IMR-90 (cell line): ENCODE measurements at regions not wholly inside any gene's neighbourhood (a gene's known extent, or its start where the extent isn't known, plus 50 kb on each side); places are given as distances from the start of the nearest gene placed in this dataset.

Experiments used
- ATAC-seq: fragments of 200-7000 bp; cut with Tn5 transposase; 2 replicates; pipeline ENCODE4 v1.9.1; 2020; ENCODE audit warnings: low read depth, mild to moderate bottlenecking, moderate library complexity
- BruUV-seq: library from RNA; stranded (reverse); fragments of 400-500 nt; replicated peaks from 2 replicates; lab custom pipeline; 2021; lab: Mats Ljungman, UMichigan
- CTCF ChIA-PET: fragments of 300-600 bp; formaldehyde crosslinking; extraction: SDS; loops from one replicate; lab custom pipeline; 2021; ENCODE audit warnings: antibody characterized with exemption; lab: Yijun Ruan, JAX
- POLR2A ChIA-PET: fragments of 300-600 bp; sonication (Branson Sonifier 250); formaldehyde crosslinking; loops from one replicate; lab custom pipeline; 2022; ENCODE audit warnings: antibody characterized with exemption; ENCODE audit not compliant: unreplicated experiment; lab: Charles Lee
- DNase-seq: peaks from one replicate; pipeline ENCODE4 v3.0.0; 2013
- H2AFZ ChIP-seq: replicated peaks from 2 replicates; pipeline ENCODE3; 2013; ENCODE audit warnings: low read length, mild to moderate bottlenecking; ENCODE audit not compliant: poor library complexity
- H2AK5ac ChIP-seq: 2 replicates; pipeline ENCODE4 v1.6.1; 2013; ENCODE audit warnings: low read depth, low read length, inconsistent platforms
- H2AK9ac ChIP-seq: replicated peaks from 2 replicates; pipeline ENCODE3; 2013; ENCODE audit warnings: mild to moderate bottlenecking, low read depth, low read length, moderate library complexity; ENCODE audit not compliant: poor library complexity
- H2BK120ac ChIP-seq: 2 replicates; pipeline ENCODE4 v1.6.1; 2013; ENCODE audit warnings: low read depth, low read length, inconsistent platforms
- H2BK15ac ChIP-seq: 3 replicates; pipeline ENCODE4 v1.6.1; 2013; ENCODE audit warnings: low read depth, low read length, inconsistent platforms
- H2BK20ac ChIP-seq: 2 replicates; pipeline ENCODE4 v1.6.1; 2013; ENCODE audit warnings: low read depth, mild to moderate bottlenecking, inconsistent platforms, low read length, moderate library complexity
- H2BK5ac ChIP-seq: 2 replicates; pipeline ENCODE4 v1.6.1; 2013; ENCODE audit warnings: mild to moderate bottlenecking, low read depth, low read length, inconsistent platforms; ENCODE audit not compliant: poor library complexity, severe bottlenecking
- H3K14ac ChIP-seq: replicated peaks from 2 replicates; pipeline ENCODE4 v1.6.1; 2013; ENCODE audit warnings: low read depth, low read length, inconsistent platforms
- H3K18ac ChIP-seq: 2 replicates; pipeline ENCODE4 v1.6.1; 2013; ENCODE audit warnings: low read depth, low read length, control low read depth
- H3K23ac ChIP-seq: 2 replicates; pipeline ENCODE4 v1.6.1; 2013; ENCODE audit warnings: low read depth, low read length, inconsistent platforms
- H3K27ac ChIP-seq: 2 replicates; pipeline ENCODE4 v1.5.1; 2013; ENCODE audit warnings: mild to moderate bottlenecking, control low read depth, low read length; ENCODE audit not compliant: insufficient read depth
- H3K27me3 ChIP-seq: 2 replicates; pipeline ENCODE4 v1.6.1; 2013; ENCODE audit warnings: low read length; ENCODE audit not compliant: control insufficient read depth, insufficient read depth
- H3K36me3 ChIP-seq: 2 replicates; pipeline ENCODE4 v1.6.1; 2013; ENCODE audit warnings: low read length, mixed read lengths; ENCODE audit not compliant: control insufficient read depth, insufficient read depth
- H3K4ac ChIP-seq: 2 replicates; pipeline ENCODE4 v1.6.1; 2013; ENCODE audit warnings: low read depth, low read length, inconsistent platforms
- H3K4me1 ChIP-seq: 2 replicates; pipeline ENCODE4 v1.6.1; 2013; ENCODE audit warnings: low read length, mixed read lengths; ENCODE audit not compliant: control insufficient read depth, insufficient read depth
- H3K4me2 ChIP-seq: 2 replicates; pipeline ENCODE4 v1.6.1; 2013; ENCODE audit warnings: low read depth, mild to moderate bottlenecking, control low read depth, low read length, moderate library complexity
- H3K4me3 ChIP-seq: 2 replicates; pipeline ENCODE4 v1.5.1; 2013; ENCODE audit warnings: low read depth, mild to moderate bottlenecking, control low read depth, low read length, moderate library complexity; ENCODE audit not compliant: insufficient read depth
- H3K56ac ChIP-seq: 2 replicates; pipeline ENCODE4 v1.6.1; 2013; ENCODE audit warnings: low read length, inconsistent platforms; ENCODE audit not compliant: insufficient read depth; ENCODE audit errors: extremely low read depth
- H3K79me1 ChIP-seq, 2 experiments: 2 replicates each; pipeline ENCODE4 v1.6.1; 2013; ENCODE audit warnings: low read length in 2 of 2, inconsistent platforms in 1 of 2, low read depth in 1 of 2
- H3K9ac ChIP-seq: 2 replicates; pipeline ENCODE4 v1.6.1; 2013; ENCODE audit warnings: low read depth, low read length, control low read depth
- H3K9me1 ChIP-seq: 2 replicates; pipeline ENCODE4 v1.6.1; 2013; ENCODE audit warnings: low read length, inconsistent platforms; ENCODE audit not compliant: insufficient read depth
- H3K9me3 ChIP-seq: 2 replicates; pipeline ENCODE4 v1.6.1; 2013; ENCODE audit warnings: low read length; ENCODE audit not compliant: control insufficient read depth, insufficient read depth
- H4K20me1 ChIP-seq: 2 replicates; pipeline ENCODE4 v1.6.1; 2013; ENCODE audit warnings: low read length, inconsistent platforms; ENCODE audit not compliant: insufficient read depth
- H4K5ac ChIP-seq: 2 replicates; pipeline ENCODE4 v1.6.1; 2013; ENCODE audit warnings: mild to moderate bottlenecking, low read depth, low read length, control low read depth
- H4K8ac ChIP-seq, 2 experiments: 2 replicates each; pipeline ENCODE4 v1.6.1; 2013; ENCODE audit warnings: low read depth in 2 of 2, low read length in 2 of 2, control low read depth in 1 of 2, inconsistent platforms in 1 of 2
- H4K91ac ChIP-seq: 2 replicates; pipeline ENCODE4 v1.6.1; 2013; ENCODE audit warnings: low read depth, low read length, inconsistent platforms; ENCODE audit not compliant: insufficient read depth
- BHLHE40 ChIP-seq: fragments of 150-350 bp; IDR thresholded peaks from 2 replicates; pipeline ENCODE4 v1.6.1; 2016; ENCODE audit warnings: mild to moderate bottlenecking, low read depth, low read length
- CEBPB ChIP-seq: IDR thresholded peaks from 2 replicates; pipeline ENCODE4 v1.6.1; 2012; ENCODE audit warnings: low read depth, low read length, improper control_type of control experiment
- CHD1 ChIP-seq: IDR thresholded peaks from 2 replicates; pipeline ENCODE4 v1.6.1; 2012; ENCODE audit warnings: low read depth, low read length, improper control_type of control experiment
- FOS ChIP-seq: fragments of 150-350 bp; IDR thresholded peaks from 2 replicates; pipeline ENCODE4 v1.6.1; 2016; ENCODE audit warnings: low read depth, low read length
- MAFK ChIP-seq: IDR thresholded peaks from 2 replicates; pipeline ENCODE4 v1.6.1; 2012; ENCODE audit warnings: low read depth, low read length, improper control_type of control experiment
- MAZ ChIP-seq: IDR thresholded peaks from 2 replicates; pipeline ENCODE4 v1.6.1; 2012; ENCODE audit warnings: low read depth, mild to moderate bottlenecking, low read length, improper control_type of control experiment, moderate library complexity, borderline replicate concordance
- MXI1 ChIP-seq: IDR thresholded peaks from 2 replicates; pipeline ENCODE4 v1.6.1; 2012; ENCODE audit warnings: low read depth, mild to moderate bottlenecking, low read length, moderate library complexity, borderline replicate concordance
- NFE2L2 ChIP-seq: fragments of 150-350 bp; IDR thresholded peaks from 2 replicates; pipeline ENCODE4 v1.6.1; 2016; ENCODE audit warnings: low read depth, mild to moderate bottlenecking, low read length
- POLR2A ChIP-seq: IDR thresholded peaks from 2 replicates; pipeline ENCODE4 v1.6.1; 2012; ENCODE audit warnings: mild to moderate bottlenecking, low read depth, low read length
- RAD21 ChIP-seq: IDR thresholded peaks from 2 replicates; pipeline ENCODE4 v1.6.1; 2012; ENCODE audit warnings: low read length, improper control_type of control experiment
- RCOR1 ChIP-seq: IDR thresholded peaks from 2 replicates; pipeline ENCODE4 v1.6.1; 2012; ENCODE audit warnings: mild to moderate bottlenecking, low read length, improper control_type of control experiment; ENCODE audit not compliant: insufficient replicate concordance
- RFX5 ChIP-seq: IDR thresholded peaks from 2 replicates; pipeline ENCODE4 v1.8.0; 2012; ENCODE audit warnings: low read depth, mild to moderate bottlenecking, low read length, moderate library complexity
- SMC3 ChIP-seq: fragments of 150-350 bp; IDR thresholded peaks from 2 replicates; pipeline ENCODE4 v1.6.1; 2016; ENCODE audit warnings: low read depth, mild to moderate bottlenecking, antibody characterized with exemption, low read length, moderate library complexity
- WGBS, 2 experiments: methylation state at CpG; one replicate each; pipeline versions ENCODE4 v1.1.5 to v1.1.7; 2013; ENCODE audit warnings: missing lambda C conversion rate in 2 of 2; ENCODE audit not compliant: insufficient read length in 1 of 2; ENCODE audit errors: extremely low coverage in 2 of 2; 5-methylcytosine and 5-hydroxymethylcytosine counted together
- dilution Hi-C: fragments of 300-500 bp; cut with HindIII; formaldehyde crosslinking; loops from one replicate; pipeline ENCODE4 v1.14.3; 2018; ENCODE audit warnings: low sequenced_read_pairs; ENCODE audit not compliant: unreplicated experiment
- in situ Hi-C: fragments of 300-500 bp; cut with MboI; formaldehyde crosslinking; loops from 3 replicates; pipeline ENCODE4 v1.14.3; 2019; ENCODE audit warnings: low sequenced_read_pairs, inconsistent platforms, mixed read lengths
- intact Hi-C: fragments of 100-400 bp; cut with micrococcal nuclease; formaldehyde crosslinking; loops from 2 replicates; pipeline ENCODE4 v1.10.0; 2022
- TF ChIP-seq, protein P1 (sequence below): conservative IDR thresholded peaks from 2 replicates; pipeline ENCODE4 v1.5.1; 2012; ENCODE audit warnings: mild to moderate bottlenecking, low read depth, low read length, improper control_type of control experiment
- TF ChIP-seq, protein P2 (sequence below): fragments of 150-350 bp; IDR thresholded peaks from 2 replicates; pipeline ENCODE4 v1.6.1; 2016; ENCODE audit warnings: low read depth, mild to moderate bottlenecking, low read length, moderate library complexity, borderline replicate concordance
- TF ChIP-seq, protein P3 (sequence below): fragments of 150-350 bp; IDR thresholded peaks from 2 replicates; pipeline ENCODE4 v1.6.1; 2017; ENCODE audit warnings: mild to moderate bottlenecking, antibody characterized with exemption, low read length, low read depth

DNA sequence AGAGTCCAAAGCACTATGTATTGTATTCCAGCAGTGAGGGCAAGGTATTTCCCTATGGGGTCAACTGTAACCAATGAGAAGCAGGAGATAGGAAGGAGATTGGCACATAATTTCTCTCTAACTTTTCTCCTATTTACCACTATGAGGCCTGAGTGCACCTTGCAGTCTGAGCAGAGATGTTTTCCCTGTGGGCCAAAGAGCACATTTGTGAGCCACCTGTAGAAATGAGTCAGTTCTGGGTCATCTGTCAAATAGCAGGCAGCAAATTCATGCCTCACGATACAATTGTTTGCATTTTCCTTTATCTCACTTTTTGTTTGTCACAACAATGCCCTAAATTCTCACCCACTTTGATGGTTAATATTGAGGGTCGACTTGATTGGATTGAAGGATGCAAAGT, 547.2 kb upstream of the NCAM2 start:
- Histone ChIP-seq H3K18ac (no peak overlapping the region), H2BK5ac (no peak overlapping the region), H2BK15ac (no peak overlapping the region), H3K4ac (no peak overlapping the region), H2BK20ac (no peak overlapping the region), H3K4me2 (no peak overlapping the region), H4K5ac (no peak overlapping the region), H3K9me1 (no peaks in the 10 kb centered on the region), H3K9me3 (0 out of 2 replicates have a peak, but pooled peaks cover 4% of the 10 kb centered on the region), H3K4me3 (no peak overlapping the region), H3K27ac (no peak overlapping the region), H4K20me1 (no peaks in the 10 kb centered on the region), H2AK9ac (no peak overlapping the region), H4K8ac (no peak overlapping the region), H3K4me1 (no peaks in the 10 kb centered on the region), H4K91ac (no peak overlapping the region), H3K36me3 (no peaks in the 10 kb centered on the region), H3K9ac (no peak overlapping the region), H3K14ac (no peak overlapping the region), H3K27me3 (no peaks in the 10 kb centered on the region), H2BK120ac (no peak overlapping the region), H3K23ac (no peak overlapping the region), H3K56ac (no peak overlapping the region), H2AFZ (no peak overlapping the region), H3K79me1 (no peaks in the 10 kb centered on the region), H2AK5ac (no peak overlapping the region)
- in situ Hi-C loops = no loop called here
- ChIA-PET POLR2A (no interaction called here), CTCF (no interaction called here)
- no CpG with 5 or more reads among the region's 2 CpGs for WGBS, 2 experiments
- no peak for ATAC-seq
- dilution Hi-C loops = no loop called here
- intact Hi-C loops = no loop called here
- no peak for DNase-seq
- TF ChIP-seq, protein P1, sequence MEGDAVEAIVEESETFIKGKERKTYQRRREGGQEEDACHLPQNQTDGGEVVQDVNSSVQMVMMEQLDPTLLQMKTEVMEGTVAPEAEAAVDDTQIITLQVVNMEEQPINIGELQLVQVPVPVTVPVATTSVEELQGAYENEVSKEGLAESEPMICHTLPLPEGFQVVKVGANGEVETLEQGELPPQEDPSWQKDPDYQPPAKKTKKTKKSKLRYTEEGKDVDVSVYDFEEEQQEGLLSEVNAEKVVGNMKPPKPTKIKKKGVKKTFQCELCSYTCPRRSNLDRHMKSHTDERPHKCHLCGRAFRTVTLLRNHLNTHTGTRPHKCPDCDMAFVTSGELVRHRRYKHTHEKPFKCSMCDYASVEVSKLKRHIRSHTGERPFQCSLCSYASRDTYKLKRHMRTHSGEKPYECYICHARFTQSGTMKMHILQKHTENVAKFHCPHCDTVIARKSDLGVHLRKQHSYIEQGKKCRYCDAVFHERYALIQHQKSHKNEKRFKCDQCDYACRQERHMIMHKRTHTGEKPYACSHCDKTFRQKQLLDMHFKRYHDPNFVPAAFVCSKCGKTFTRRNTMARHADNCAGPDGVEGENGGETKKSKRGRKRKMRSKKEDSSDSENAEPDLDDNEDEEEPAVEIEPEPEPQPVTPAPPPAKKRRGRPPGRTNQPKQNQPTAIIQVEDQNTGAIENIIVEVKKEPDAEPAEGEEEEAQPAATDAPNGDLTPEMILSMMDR = no peak
- TF ChIP-seq CEBPB (no peak), CHD1 (no peak), FOS (no peak), SMC3 (no peak), BHLHE40 (no peak), NFE2L2 (no peak), RAD21 (no peak), POLR2A (no peak), MAFK (no peak), MAZ (no peak), RFX5 (no peak), RCOR1 (no peak), MXI1 (no peak)
- TF ChIP-seq, protein P2, sequence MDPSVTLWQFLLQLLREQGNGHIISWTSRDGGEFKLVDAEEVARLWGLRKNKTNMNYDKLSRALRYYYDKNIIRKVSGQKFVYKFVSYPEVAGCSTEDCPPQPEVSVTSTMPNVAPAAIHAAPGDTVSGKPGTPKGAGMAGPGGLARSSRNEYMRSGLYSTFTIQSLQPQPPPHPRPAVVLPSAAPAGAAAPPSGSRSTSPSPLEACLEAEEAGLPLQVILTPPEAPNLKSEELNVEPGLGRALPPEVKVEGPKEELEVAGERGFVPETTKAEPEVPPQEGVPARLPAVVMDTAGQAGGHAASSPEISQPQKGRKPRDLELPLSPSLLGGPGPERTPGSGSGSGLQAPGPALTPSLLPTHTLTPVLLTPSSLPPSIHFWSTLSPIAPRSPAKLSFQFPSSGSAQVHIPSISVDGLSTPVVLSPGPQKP = no peak
- TF ChIP-seq, protein P3, sequence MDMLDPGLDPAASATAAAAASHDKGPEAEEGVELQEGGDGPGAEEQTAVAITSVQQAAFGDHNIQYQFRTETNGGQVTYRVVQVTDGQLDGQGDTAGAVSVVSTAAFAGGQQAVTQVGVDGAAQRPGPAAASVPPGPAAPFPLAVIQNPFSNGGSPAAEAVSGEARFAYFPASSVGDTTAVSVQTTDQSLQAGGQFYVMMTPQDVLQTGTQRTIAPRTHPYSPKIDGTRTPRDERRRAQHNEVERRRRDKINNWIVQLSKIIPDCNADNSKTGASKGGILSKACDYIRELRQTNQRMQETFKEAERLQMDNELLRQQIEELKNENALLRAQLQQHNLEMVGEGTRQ = no peak
- no TSS peak for BruUV-seq
